ENCODE measurements at regions not wholly inside any gene's neighbourhood (a gene's known extent, or its start where the extent isn't known, plus 50 kb on each side); places are given as distances from the start of the nearest gene placed in this dataset.

GRCh38 chr20:39532205-39532604 lies 570.1 kb downstream of the DHX35 start:
- Mint-ChIP-seq H3K27me3 (no peaks in the 10 kb centered on the region), H3K4me3 (no peak overlapping the region), H3K4me1 (ENCODE audit: low read depth) (no peaks in the 10 kb centered on the region), H3K9me3 (no peaks in the 10 kb centered on the region), H3K27ac (no peak overlapping the region), H3K36me3 (ENCODE audit: low read depth) (no peaks in the 10 kb centered on the region)
- ATAC-seq: no peak
- DNase-seq: no peak
- intact Hi-C loops (cut with micrococcal nuclease): no loop called here
- ChIA-PET POLR2A (no interaction called here), CTCF (no interaction called here)
- no peak for TF ChIP-seq CTCF (IDR thresholded peaks at IDR 0.05)

GRCh38 chr20:39528436-39528835 lies 566.3 kb downstream of the DHX35 start:
- ChIA-PET POLR2A (no interaction called here), CTCF (no interaction called here)
- TF ChIP-seq CTCF (IDR thresholded peaks at IDR 0.05): no peak
- no peak overlapping the region for H3K27ac Mint-ChIP-seq
- H3K9me3 Mint-ChIP-seq: no peaks in the 10 kb centered on the region
- H3K4me3 Mint-ChIP-seq: no peak overlapping the region
- H3K4me1 Mint-ChIP-seq (ENCODE audit: low read depth): no peaks in the 10 kb centered on the region
- no peaks in the 10 kb centered on the region for H3K36me3 Mint-ChIP-seq (ENCODE audit: low read depth)
- ATAC-seq: no peak
- no peak for DNase-seq
- intact Hi-C loops (cut with micrococcal nuclease): no loop called here
- no peaks in the 10 kb centered on the region for H3K27me3 Mint-ChIP-seq

DNA sequence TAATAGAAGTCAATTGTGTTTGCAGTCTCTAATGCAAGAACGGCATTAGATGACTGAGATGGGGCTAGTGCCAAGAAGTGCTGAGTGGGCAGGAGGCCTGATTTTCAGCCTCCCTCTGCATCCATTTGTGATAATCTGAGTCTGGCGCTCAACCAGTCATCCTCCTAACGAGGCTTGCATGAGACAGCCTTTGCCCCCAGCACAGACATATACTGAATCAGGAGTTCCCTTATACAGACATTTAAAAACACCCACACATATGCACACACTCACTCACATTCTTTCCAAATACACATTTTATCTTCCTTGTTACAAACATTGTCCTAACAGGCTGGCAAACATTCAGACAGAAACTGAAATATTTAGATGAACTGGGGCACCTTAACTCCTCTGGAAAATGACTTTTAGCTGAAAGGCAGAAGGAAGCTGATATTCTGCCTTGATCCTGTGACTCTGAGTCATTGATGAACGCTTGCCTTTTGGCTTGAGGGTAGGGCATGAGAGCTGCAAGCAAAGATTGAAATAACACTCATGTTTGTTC lies 562.3 kb downstream of the DHX35 start:
- no peak for ATAC-seq
- DNase-seq: no peak
- TF ChIP-seq CTCF (IDR thresholded peaks at IDR 0.05): no peak
- H3K4me1 Mint-ChIP-seq (ENCODE audit: low read depth): no peaks in the 10 kb centered on the region
- H3K27ac Mint-ChIP-seq: no peak overlapping the region
- intact Hi-C loops (cut with micrococcal nuclease): no loop called here
- ChIA-PET CTCF (no interaction called here), POLR2A (no interaction called here)
- peaks cover 2% of the 10 kb centered on the region for H3K9me3 Mint-ChIP-seq
- H3K27me3 Mint-ChIP-seq: no peaks in the 10 kb centered on the region
- no peaks in the 10 kb centered on the region for H3K36me3 Mint-ChIP-seq (ENCODE audit: low read depth)
- H3K4me3 Mint-ChIP-seq: no peak overlapping the region

DNA sequence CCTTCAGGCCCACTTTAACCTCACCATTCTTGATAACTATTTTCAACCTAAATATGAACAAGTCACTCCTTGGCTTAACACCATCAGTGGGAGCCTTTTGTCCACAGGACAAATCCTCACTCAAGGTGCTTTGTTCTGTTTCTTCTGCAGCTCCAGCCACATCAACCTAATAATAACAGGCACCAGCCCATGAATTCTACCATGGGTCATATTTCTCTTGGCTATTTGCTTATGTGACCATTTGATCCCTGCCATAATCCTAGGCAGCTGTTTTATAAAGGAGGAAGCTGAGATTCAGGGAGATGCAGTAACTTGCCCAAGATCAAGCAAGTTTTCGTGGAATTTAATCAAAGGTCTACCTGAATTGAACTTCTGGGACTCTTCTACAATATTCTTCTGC lies 561.3 kb downstream of the DHX35 start:
- H3K36me3 Mint-ChIP-seq (ENCODE audit: low read depth): no peaks in the 10 kb centered on the region
- peaks cover 2% of the 10 kb centered on the region for H3K9me3 Mint-ChIP-seq
- H3K27me3 Mint-ChIP-seq: no peaks in the 10 kb centered on the region
- TF ChIP-seq CTCF (IDR thresholded peaks at IDR 0.05): no peak
- H3K4me1 Mint-ChIP-seq (ENCODE audit: low read depth): no peaks in the 10 kb centered on the region
- intact Hi-C loops (cut with micrococcal nuclease): no loop called here
- H3K4me3 Mint-ChIP-seq: no peak overlapping the region
- CTCF ChIA-PET: no interaction called here
- no peak for ATAC-seq
- POLR2A ChIA-PET: no interaction called here
- H3K27ac Mint-ChIP-seq: no peak overlapping the region
- no peak for DNase-seq

GRCh38 chr20:39518654-39519053 lies 556.5 kb downstream of the DHX35 start:
- ATAC-seq (no peak), DNase-seq (no peak)
- ChIA-PET POLR2A (no interaction called here), CTCF (no interaction called here)
- no peak for TF ChIP-seq CTCF (IDR thresholded peaks at IDR 0.05)
- Mint-ChIP-seq H3K27ac (no peak overlapping the region), H3K9me3 (peaks cover 5% of the 10 kb centered on the region), H3K27me3 (no peaks in the 10 kb centered on the region), H3K4me3 (no peak overlapping the region), H3K4me1 (ENCODE audit: low read depth) (no peaks in the 10 kb centered on the region), H3K36me3 (ENCODE audit: low read depth) (no peaks in the 10 kb centered on the region)
- intact Hi-C loops (cut with micrococcal nuclease): no loop called here

Measured in activated CD8-positive, alpha-beta T cell treated with anti-CD3 and anti-CD28 coated beads for 36 hours (primary cell).